Left ventricle myocardium inferior (tissue), 1 donor: ENCODE measurements at regions not wholly inside any gene's neighbourhood (a gene's known extent, or its start where the extent isn't known, plus 50 kb on each side); places are given as distances from the start of the nearest gene placed in this dataset.

Experiments used
- DNase-seq: peaks from one replicate; pipeline ENCODE4 v3.0.0-alpha.2; 2020
- H3K27ac ChIP-seq: fragments of 200-600 bp; replicated peaks from 2 replicates; pipeline ENCODE4 v1.8.0; 2021
- H3K27me3 ChIP-seq: fragments of 200-600 bp; 2 replicates; pipeline ENCODE4 v1.8.0; 2021; ENCODE audit warnings: low read depth
- H3K36me3 ChIP-seq: fragments of 200-600 bp; 2 replicates; pipeline ENCODE4 v1.8.0; 2021
- H3K4me1 ChIP-seq: fragments of 200-600 bp; 2 replicates; pipeline ENCODE4 v1.8.0; 2021
- H3K4me3 ChIP-seq: fragments of 200-600 bp; 2 replicates; pipeline ENCODE4 v1.8.0; 2021; ENCODE audit warnings: mild to moderate bottlenecking, moderate library complexity
- H3K9me3 ChIP-seq: fragments of 200-600 bp; replicated peaks from 2 replicates; pipeline ENCODE4 v1.8.0; 2021
- CTCF ChIP-seq: fragments of 200-600 bp; IDR thresholded peaks from 2 replicates; pipeline ENCODE4 v1.8.0; 2021; ENCODE audit warnings: antibody characterized with exemption, mild to moderate bottlenecking, borderline replicate concordance
- intact Hi-C: fragments of 100-400 bp; cut with micrococcal nuclease; formaldehyde crosslinking; loops from one replicate; pipeline ENCODE4 v1.11.0; 2022
- donor health status: DM: no; HTN: yes; CAD: no; lungs with severe emphysema.

GRCh38 chr1:220378571-220379302 is 106.5 kb upstream of the RAB3GAP2 start:
- Histone ChIP-seq H3K27me3 (peaks cover 3% of the 10 kb centered on the region), H3K4me3 (no peak overlapping the region), H3K36me3 (no peaks in the 10 kb centered on the region), H3K27ac (no peak overlapping the region), H3K9me3 (no peaks in the 10 kb centered on the region), H3K4me1 (no peaks in the 10 kb centered on the region)
- intact Hi-C loops = no loop called here
- no peak for DNase-seq
- TF ChIP-seq CTCF = no peak

- intact Hi-C loops = no loop called here
- Histone ChIP-seq H3K9me3 (no peaks in the 10 kb centered on the region), H3K36me3 (no peaks in the 10 kb centered on the region), H3K27me3 (peaks cover 3% of the 10 kb centered on the region), H3K27ac (no peak overlapping the region), H3K4me3 (no peak overlapping the region), H3K4me1 (peaks cover 3% of the 10 kb centered on the region)
- no peak for TF ChIP-seq CTCF
- DNase-seq = no peak
Observed at GRCh38 chr1:220375715-220376114, 103.5 kb upstream of the RAB3GAP2 start.

GRCh38 chr1:220374449-220374848 is 102.2 kb upstream of the RAB3GAP2 start:
- no peaks in the 10 kb centered on the region for H3K9me3 ChIP-seq
- no peak for TF ChIP-seq CTCF
- intact Hi-C loops = no loop called here
- no peak for DNase-seq
- H3K36me3 ChIP-seq = no peaks in the 10 kb centered on the region
- H3K4me1 ChIP-seq = peaks cover 16% of the 10 kb centered on the region
- no peak overlapping the region for H3K27ac ChIP-seq
- H3K4me3 ChIP-seq = no peak overlapping the region
- peaks cover 3% of the 10 kb centered on the region for H3K27me3 ChIP-seq

GRCh38 chr1:220372451-220372850 is 100.2 kb upstream of the RAB3GAP2 start:
- Histone ChIP-seq H3K27me3 (no peaks in the 10 kb centered on the region), H3K36me3 (no peaks in the 10 kb centered on the region)
- no peak for TF ChIP-seq CTCF

GRCh38 chr1:220371324-220371723 is 99.1 kb upstream of the RAB3GAP2 start:
- no peak overlapping the region for H3K4me3 ChIP-seq
- no peak overlapping the region for H3K27ac ChIP-seq
- no peak for DNase-seq
- no peaks in the 10 kb centered on the region for H3K36me3 ChIP-seq
- no peak for TF ChIP-seq CTCF
- peaks cover 5% of the 10 kb centered on the region for H3K9me3 ChIP-seq
- H3K4me1 ChIP-seq = peaks cover 32% of the 10 kb centered on the region
- intact Hi-C loops = no loop called here
- H3K27me3 ChIP-seq = no peaks in the 10 kb centered on the region

More at GRCh38 chr1:220372451-220372850, 100.2 kb upstream of the RAB3GAP2 start:
- no peak for DNase-seq
- Histone ChIP-seq H3K4me1 (peaks cover 32% of the 10 kb centered on the region), H3K27ac (no peak overlapping the region), H3K9me3 (no peaks in the 10 kb centered on the region), H3K4me3 (no peak overlapping the region)
- intact Hi-C loops = no loop called here
